Mucosa of descending colon (tissue), 3 donors: ENCODE measurements at regions not wholly inside any gene's neighbourhood (a gene's known extent, or its start where the extent isn't known, plus 50 kb on each side); places are given as distances from the start of the nearest gene placed in this dataset.

Source experiments
- ATAC-seq: fragments of 200-7000 bp; cut with Tn5 transposase; one replicate; pipeline ENCODE4 v1.9.1; 2020; ENCODE audit warnings: mild to moderate bottlenecking, moderate library complexity
- DNase-seq, 3 donors: peaks; one replicate each; pipeline ENCODE4 v3.0.0-alpha.2; 2020
- H3K36me3 ChIP-seq: fragments of 200-600 bp; one replicate; pipeline ENCODE4 v1.8.0; 2021; ENCODE audit warnings: low read depth, mild to moderate bottlenecking
- H3K4me1 ChIP-seq: fragments of 200-600 bp; one replicate; pipeline ENCODE4 v1.8.0; 2021; ENCODE audit warnings: low read depth, mild to moderate bottlenecking
- H3K4me3 ChIP-seq: fragments of 200-600 bp; one replicate; pipeline ENCODE4 v1.8.0; 2021; ENCODE audit warnings: mild to moderate bottlenecking
- H3K9me3 ChIP-seq: fragments of 200-600 bp; one replicate; pipeline ENCODE4 v1.8.0; 2021; ENCODE audit warnings: mild to moderate bottlenecking
- CTCF ChIP-seq: fragments of 200-600 bp; IDR thresholded peaks from one replicate; pipeline ENCODE4 v1.8.0; 2022; ENCODE audit warnings: antibody characterized with exemption, mild to moderate bottlenecking
- intact Hi-C, 2 donors: fragments of 100-400 bp; cut with DNase I in 1 of 2; cut with micrococcal nuclease in 1 of 2; formaldehyde crosslinking; loops; one replicate each; pipeline versions ENCODE4 v1.11.0 to v1.11.1; 2022; cut with DNase I, micrococcal nuclease
- donor health status: DM: no; HTN: no; CAD: no; lungs with moderate emphysema.
- donor health status: DM: no; HTN: no; CAD: no.
- donor health status: DM: no; HTN: yes; CAD: no.

GRCh38 chr3:178297740-178298139, 238.5 kb upstream of the KCNMB2 start:
- no peaks in the 10 kb centered on the region for H3K9me3 ChIP-seq
- DNase-seq, result no peak
- intact Hi-C loops, result no loop called here
- ATAC-seq, result no peak
- H3K4me3 ChIP-seq, result no peak overlapping the region
- H3K4me1 ChIP-seq, result no peaks in the 10 kb centered on the region
- no peak for TF ChIP-seq CTCF
- no peaks in the 10 kb centered on the region for H3K36me3 ChIP-seq

- no peaks in the 10 kb centered on the region for H3K9me3 ChIP-seq
- no peak for TF ChIP-seq CTCF
- no peak overlapping the region for H3K4me3 ChIP-seq
- DNase-seq, result no peak
- ATAC-seq, result no peak
- intact Hi-C loops, result no loop called here
- H3K36me3 ChIP-seq, result no peaks in the 10 kb centered on the region
- H3K4me1 ChIP-seq, result no peaks in the 10 kb centered on the region
Observed at GRCh38 chr3:178300441-178300959, 235.7 kb upstream of the KCNMB2 start.

GRCh38 chr3:178302966-178303930, 233.0 kb upstream of the KCNMB2 start:
- intact Hi-C loops, result no loop called here
- no peak for ATAC-seq

GRCh38 chr3:178304758-178305467, 231.3 kb upstream of the KCNMB2 start:
- ATAC-seq, result no peak
- Histone ChIP-seq H3K9me3 (no peaks in the 10 kb centered on the region), H3K4me3 (no peak overlapping the region), H3K4me1 (no peaks in the 10 kb centered on the region), H3K36me3 (no peaks in the 10 kb centered on the region)
- TF ChIP-seq CTCF, result no peak
- DNase-seq, result no peak
- intact Hi-C loops, result no loop called here

More at GRCh38 chr3:178302966-178303930, 233.0 kb upstream of the KCNMB2 start:
- TF ChIP-seq CTCF, result no peak
- no peaks in the 10 kb centered on the region for H3K4me1 ChIP-seq
- no peaks in the 10 kb centered on the region for H3K36me3 ChIP-seq
- no peak for DNase-seq
- no peak overlapping the region for H3K4me3 ChIP-seq
- H3K9me3 ChIP-seq, result no peaks in the 10 kb centered on the region

GRCh38 chr3:178306432-178307115, 229.7 kb upstream of the KCNMB2 start:
- no peaks in the 10 kb centered on the region for H3K36me3 ChIP-seq
- DNase-seq (no peak), ATAC-seq (peak; percentile 63)
- H3K9me3 ChIP-seq, result no peaks in the 10 kb centered on the region
- no peak overlapping the region for H3K4me3 ChIP-seq
- intact Hi-C loops, result no loop called here
- no peaks in the 10 kb centered on the region for H3K4me1 ChIP-seq
- no peak for TF ChIP-seq CTCF
